Neutrophil (primary cell): ENCODE measurements at regions not wholly inside any gene's neighbourhood (a gene's known extent, or its start where the extent isn't known, plus 50 kb on each side); places are given as distances from the start of the nearest gene placed in this dataset.

Source experiments
- H3K27ac ChIP-seq: fragments of 200-600 bp; sonication (generic); 2 replicates; pipeline ENCODE4 v1.5.1; 2016; ENCODE audit warnings: mild to moderate bottlenecking, moderate library complexity
- H3K27me3 ChIP-seq: fragments of 200-600 bp; sonication (generic); 2 replicates; pipeline ENCODE4 v1.6.0; 2016; ENCODE audit warnings: mild to moderate bottlenecking
- H3K36me3 ChIP-seq: fragments of 200-600 bp; sonication (generic); 2 replicates; pipeline ENCODE4 v1.5.1; 2017
- H3K4me1 ChIP-seq, 2 experiments: fragments of 200-600 bp in 1 of 2; sonication (generic) in 1 of 2; 1 replicate in 1 of 2; 2 replicates in 1 of 2; pipeline versions ENCODE4 v1.5.1 to v1.6.1; 2013 to 2016; ENCODE audit warnings: low read depth in 1 of 2, low read length in 1 of 2, mild to moderate bottlenecking in 1 of 2, moderate library complexity in 1 of 2; ENCODE audit not compliant: control insufficient read depth in 1 of 2, insufficient read depth in 1 of 2
- H3K4me3 ChIP-seq, 2 experiments: fragments of 200-600 bp in 1 of 2; sonication (generic) in 1 of 2; 1 replicate in 1 of 2; 2 replicates in 1 of 2; pipeline ENCODE4 v1.5.1; 2013 to 2016; ENCODE audit warnings: low read depth in 1 of 2, low read length in 1 of 2, mild to moderate bottlenecking in 1 of 2, moderate library complexity in 1 of 2
- H3K9me3 ChIP-seq: fragments of 200-600 bp; sonication (generic); 2 replicates; pipeline ENCODE4 v1.5.1; 2016
- CTCF ChIP-seq: fragments of 200-600 bp; sonication (generic); IDR thresholded peaks from 2 replicates; pipeline ENCODE4 v1.5.1; 2016; ENCODE audit warnings: antibody characterized with exemption

- no peak overlapping the region for H3K27ac ChIP-seq
- no peaks in the 10 kb centered on the region for H3K4me1 ChIP-seq
- H3K36me3 ChIP-seq, result no peaks in the 10 kb centered on the region
- no peaks in the 10 kb centered on the region for H3K9me3 ChIP-seq
- no peak for TF ChIP-seq CTCF
- H3K4me3 ChIP-seq, result no peak overlapping the region
- no peaks in the 10 kb centered on the region for H3K27me3 ChIP-seq
Observed at GRCh38 chr5:58105836-58106235, 354.1 kb downstream of the PLK2 start.

- no peak for TF ChIP-seq CTCF
- no peak overlapping the region for H3K27ac ChIP-seq
- no peaks in the 10 kb centered on the region for H3K36me3 ChIP-seq
- no peaks in the 10 kb centered on the region for H3K27me3 ChIP-seq
- H3K4me1 ChIP-seq, result no peaks in the 10 kb centered on the region
- H3K9me3 ChIP-seq, result no peaks in the 10 kb centered on the region
- no peak overlapping the region for H3K4me3 ChIP-seq
Observed at GRCh38 chr5:58099257-58099656, 360.6 kb downstream of the PLK2 start.

- no peak overlapping the region for H3K4me3 ChIP-seq
- no peak overlapping the region for H3K27ac ChIP-seq
- no peaks in the 10 kb centered on the region for H3K4me1 ChIP-seq
- H3K36me3 ChIP-seq, result no peaks in the 10 kb centered on the region
- TF ChIP-seq CTCF, result no peak
- no peaks in the 10 kb centered on the region for H3K27me3 ChIP-seq
- H3K9me3 ChIP-seq, result no peaks in the 10 kb centered on the region
Observed at GRCh38 chr5:58094031-58094430, 365.9 kb downstream of the PLK2 start.

GRCh38 chr5:58090704-58091103, 369.2 kb downstream of the PLK2 start:
- Histone ChIP-seq H3K27ac (no peak overlapping the region), H3K4me1 (no peaks in the 10 kb centered on the region), H3K9me3 (no peaks in the 10 kb centered on the region), H3K27me3 (no peaks in the 10 kb centered on the region), H3K36me3 (no peaks in the 10 kb centered on the region), H3K4me3 (no peak overlapping the region)
- no peak for TF ChIP-seq CTCF

- no peaks in the 10 kb centered on the region for H3K4me1 ChIP-seq
- no peak for TF ChIP-seq CTCF
Observed at GRCh38 chr5:58088941-58089340, 370.9 kb downstream of the PLK2 start.

GRCh38 chr5:58087905-58088304, 372.0 kb downstream of the PLK2 start:
- Histone ChIP-seq H3K4me1 (no peaks in the 10 kb centered on the region), H3K27me3 (no peaks in the 10 kb centered on the region), H3K4me3 (no peak overlapping the region), H3K27ac (no peak overlapping the region), H3K36me3 (no peaks in the 10 kb centered on the region), H3K9me3 (no peaks in the 10 kb centered on the region)
- no peak for TF ChIP-seq CTCF

More at GRCh38 chr5:58088941-58089340, 370.9 kb downstream of the PLK2 start:
- Histone ChIP-seq H3K9me3 (no peaks in the 10 kb centered on the region), H3K27ac (no peak overlapping the region), H3K4me3 (no peak overlapping the region), H3K27me3 (no peaks in the 10 kb centered on the region), H3K36me3 (no peaks in the 10 kb centered on the region)
